ENCODE measurements at regions not wholly inside any gene's neighbourhood (a gene's known extent, or its start where the extent isn't known, plus 50 kb on each side); places are given as distances from the start of the nearest gene placed in this dataset.
A peak's percentile ranks its signal among the peaks of the same experiment; 100 is the strongest.

DNA sequence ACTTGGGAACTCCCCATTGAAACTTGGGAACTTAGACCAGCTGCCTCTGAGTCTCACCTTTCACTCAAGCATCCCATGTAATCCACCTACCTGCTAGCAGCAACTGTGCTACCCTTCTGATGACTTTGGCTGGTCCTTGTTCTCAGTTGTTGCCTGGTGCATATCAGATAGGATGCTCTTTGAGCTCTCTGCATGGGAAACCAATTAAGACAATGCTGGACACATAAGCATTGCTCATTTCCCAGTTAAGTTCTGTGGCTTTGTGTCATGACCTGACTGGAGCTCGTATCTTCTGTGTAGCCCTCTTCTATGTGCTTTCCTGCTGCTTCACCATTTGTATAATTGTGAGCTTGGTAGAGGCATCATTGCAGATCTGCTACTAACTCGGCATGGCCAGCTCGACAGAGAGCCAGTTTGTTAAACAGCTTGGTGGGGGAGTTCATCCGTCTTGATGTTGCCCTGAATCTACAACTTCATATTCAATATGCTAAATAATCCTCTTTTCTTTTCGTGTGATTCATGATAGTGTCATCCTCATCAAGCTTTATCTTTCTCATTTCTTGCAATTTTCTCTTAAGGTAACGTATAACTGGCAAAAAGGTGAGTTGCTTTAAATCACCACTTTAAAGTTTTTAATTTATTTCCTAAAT lies 447.5 kb upstream of the SLC14A2 start:
- no peaks in the 10 kb centered on the region for H3K9me3 ChIP-seq (replicated peaks)
- no peaks in the 10 kb centered on the region for H3K36me3 ChIP-seq
- no peak for DNase-seq
- H3K4me1 ChIP-seq = no peaks in the 10 kb centered on the region
- H3K27ac ChIP-seq (replicated peaks) = no peak overlapping the region
- intact Hi-C loops (cut with micrococcal nuclease) = no loop called here
- peaks cover 4% of the 10 kb centered on the region for H3K27me3 ChIP-seq (ENCODE audit: low read depth)
- H3K4me3 ChIP-seq = no peak overlapping the region
- TF ChIP-seq, protein P1, sequence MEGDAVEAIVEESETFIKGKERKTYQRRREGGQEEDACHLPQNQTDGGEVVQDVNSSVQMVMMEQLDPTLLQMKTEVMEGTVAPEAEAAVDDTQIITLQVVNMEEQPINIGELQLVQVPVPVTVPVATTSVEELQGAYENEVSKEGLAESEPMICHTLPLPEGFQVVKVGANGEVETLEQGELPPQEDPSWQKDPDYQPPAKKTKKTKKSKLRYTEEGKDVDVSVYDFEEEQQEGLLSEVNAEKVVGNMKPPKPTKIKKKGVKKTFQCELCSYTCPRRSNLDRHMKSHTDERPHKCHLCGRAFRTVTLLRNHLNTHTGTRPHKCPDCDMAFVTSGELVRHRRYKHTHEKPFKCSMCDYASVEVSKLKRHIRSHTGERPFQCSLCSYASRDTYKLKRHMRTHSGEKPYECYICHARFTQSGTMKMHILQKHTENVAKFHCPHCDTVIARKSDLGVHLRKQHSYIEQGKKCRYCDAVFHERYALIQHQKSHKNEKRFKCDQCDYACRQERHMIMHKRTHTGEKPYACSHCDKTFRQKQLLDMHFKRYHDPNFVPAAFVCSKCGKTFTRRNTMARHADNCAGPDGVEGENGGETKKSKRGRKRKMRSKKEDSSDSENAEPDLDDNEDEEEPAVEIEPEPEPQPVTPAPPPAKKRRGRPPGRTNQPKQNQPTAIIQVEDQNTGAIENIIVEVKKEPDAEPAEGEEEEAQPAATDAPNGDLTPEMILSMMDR (IDR thresholded peaks at IDR 0.05; ENCODE audit: borderline replicate concordance) = no peak

DNA sequence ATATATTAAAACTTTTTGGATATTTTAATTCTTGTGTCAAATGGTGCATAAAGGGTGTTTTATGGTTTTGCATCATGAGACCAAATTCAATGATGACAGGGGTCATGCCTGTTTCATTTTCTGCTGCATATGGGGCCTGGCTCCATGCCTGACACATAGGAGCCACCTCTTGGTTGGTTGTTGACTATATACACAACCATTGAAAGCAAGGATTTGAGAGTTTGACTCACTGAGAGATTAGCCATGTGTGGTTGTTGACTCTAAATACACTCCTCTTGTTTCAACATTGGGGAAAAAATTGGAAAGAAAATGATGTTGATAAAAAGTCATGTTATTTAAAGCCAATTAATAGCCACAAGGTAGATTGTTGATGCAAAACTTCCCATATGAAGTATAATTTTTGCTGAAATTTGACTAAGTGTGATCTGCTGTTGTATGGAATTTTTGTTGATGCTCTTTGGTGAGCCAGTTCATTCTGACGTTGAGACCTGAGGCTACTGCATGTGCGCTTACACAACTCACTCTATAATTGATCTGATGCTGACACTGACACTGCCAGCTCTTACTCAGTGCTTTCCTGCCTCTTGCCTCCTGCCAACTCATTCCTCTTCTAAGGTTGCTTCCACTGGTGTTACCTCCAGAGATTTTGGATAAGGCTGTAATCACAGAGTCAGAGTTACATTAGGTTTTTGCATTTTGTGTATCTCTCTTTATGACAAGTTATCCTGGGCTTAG lies 446.2 kb upstream of the SLC14A2 start:
- TF ChIP-seq, protein P1 (IDR thresholded peaks at IDR 0.05; ENCODE audit: borderline replicate concordance) = no peak
- H3K27ac ChIP-seq (replicated peaks) = no peak overlapping the region
- intact Hi-C loops (cut with micrococcal nuclease) = no loop called here
- H3K9me3 ChIP-seq (replicated peaks) = no peaks in the 10 kb centered on the region
- H3K4me3 ChIP-seq = no peak overlapping the region
- H3K4me1 ChIP-seq = no peaks in the 10 kb centered on the region
- no peaks in the 10 kb centered on the region for H3K36me3 ChIP-seq
- no peak for DNase-seq
- H3K27me3 ChIP-seq (ENCODE audit: low read depth) = peaks cover 9% of the 10 kb centered on the region

DNA sequence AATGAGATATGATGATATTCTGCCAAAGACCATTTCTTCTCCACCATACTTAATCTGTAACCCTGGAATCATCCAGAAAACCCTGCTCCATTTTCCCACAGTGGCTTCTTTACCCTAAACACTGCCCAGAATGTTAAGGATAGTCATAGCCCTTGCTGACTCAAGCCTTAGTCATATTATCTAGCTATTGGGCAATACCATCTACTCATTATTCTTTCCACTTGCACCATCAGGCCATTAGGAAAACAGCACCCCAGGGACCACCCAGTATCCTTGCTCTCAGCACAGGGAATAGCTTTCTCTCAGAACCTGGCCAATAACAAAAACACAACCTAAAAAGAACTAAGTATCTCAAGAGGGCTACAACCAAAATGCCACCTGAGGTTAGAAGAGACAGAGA lies 445.7 kb upstream of the SLC14A2 start:
- no peak overlapping the region for H3K27ac ChIP-seq (replicated peaks)
- H3K4me1 ChIP-seq = no peaks in the 10 kb centered on the region
- intact Hi-C loops (cut with micrococcal nuclease) = no loop called here
- no peak for DNase-seq
- no peaks in the 10 kb centered on the region for H3K9me3 ChIP-seq (replicated peaks)
- H3K4me3 ChIP-seq = no peak overlapping the region
- peaks cover 14% of the 10 kb centered on the region for H3K27me3 ChIP-seq (ENCODE audit: low read depth)
- H3K36me3 ChIP-seq = no peaks in the 10 kb centered on the region
- TF ChIP-seq, protein P1 (IDR thresholded peaks at IDR 0.05; ENCODE audit: borderline replicate concordance) = no peak

DNA sequence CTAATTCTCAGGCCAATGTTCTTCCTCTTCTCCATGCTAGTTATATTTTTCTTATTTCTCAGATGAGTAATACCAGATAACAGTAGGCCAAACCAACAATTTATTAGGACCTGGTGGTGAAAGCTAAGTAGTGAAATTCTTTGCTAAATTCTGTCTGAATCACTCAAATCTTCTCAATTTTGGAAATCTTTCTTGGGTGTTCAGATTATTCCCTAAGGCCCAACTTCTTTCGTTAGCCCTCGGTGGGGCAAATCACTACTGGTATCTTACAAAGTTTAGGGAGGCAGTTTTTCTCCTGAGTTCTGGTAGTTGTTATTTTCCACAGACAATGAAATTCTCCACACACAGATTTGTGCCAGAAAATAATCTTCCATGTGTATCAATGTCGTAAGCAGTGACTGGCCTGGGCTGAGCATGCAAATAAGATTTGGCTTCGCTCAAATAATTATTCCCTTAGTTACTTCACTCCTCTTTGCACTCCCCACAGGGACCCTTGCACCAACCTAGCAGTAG lies 443.5 kb upstream of the SLC14A2 start:
- no peak overlapping the region for H3K4me3 ChIP-seq
- H3K4me1 ChIP-seq = no peaks in the 10 kb centered on the region
- H3K9me3 ChIP-seq (replicated peaks) = no peaks in the 10 kb centered on the region
- H3K27ac ChIP-seq (replicated peaks) = peak overlapping the region; percentile 4
- TF ChIP-seq, protein P1 (IDR thresholded peaks at IDR 0.05; ENCODE audit: borderline replicate concordance) = no peak
- no peak for DNase-seq
- no peaks in the 10 kb centered on the region for H3K36me3 ChIP-seq
- H3K27me3 ChIP-seq (ENCODE audit: low read depth) = peaks cover 25% of the 10 kb centered on the region
- intact Hi-C loops (cut with micrococcal nuclease) = no loop called here

DNA sequence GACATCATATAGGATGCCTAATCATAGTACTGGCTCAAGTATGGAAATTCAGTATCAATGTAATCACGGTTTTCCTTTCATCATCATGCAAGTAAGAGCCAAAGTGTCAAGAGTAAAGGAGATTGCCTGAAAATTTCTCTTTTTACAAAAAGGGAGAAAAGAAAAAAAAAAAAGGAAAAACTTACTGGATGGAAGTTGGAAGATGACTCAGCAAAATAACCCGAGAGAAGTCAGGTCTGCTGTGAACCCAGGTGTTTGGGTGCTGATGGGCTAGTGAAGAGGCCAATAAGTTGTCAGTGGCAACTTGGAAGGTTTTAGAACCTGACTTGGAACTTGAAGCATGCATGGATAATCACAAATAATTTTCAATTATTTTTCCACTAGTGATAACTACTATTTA lies 441.9 kb upstream of the SLC14A2 start:
- H3K36me3 ChIP-seq = no peaks in the 10 kb centered on the region
- no peak overlapping the region for H3K4me3 ChIP-seq
- no peaks in the 10 kb centered on the region for H3K9me3 ChIP-seq (replicated peaks)
- H3K27ac ChIP-seq (replicated peaks) = no peak overlapping the region
- TF ChIP-seq, protein P1 (IDR thresholded peaks at IDR 0.05; ENCODE audit: borderline replicate concordance) = no peak
- DNase-seq = no peak
- peaks cover 25% of the 10 kb centered on the region for H3K27me3 ChIP-seq (ENCODE audit: low read depth)
- no peaks in the 10 kb centered on the region for H3K4me1 ChIP-seq
- intact Hi-C loops (cut with micrococcal nuclease) = no loop called here

Measured in left ventricle myocardium inferior (tissue), 1 donor.